ENCODE measurements at regions not wholly inside any gene's neighbourhood (a gene's known extent, or its start where the extent isn't known, plus 50 kb on each side); places are given as distances from the start of the nearest gene placed in this dataset.

- no peak for TF ChIP-seq CTCF (conservative IDR thresholded peaks at IDR 0.05; ENCODE audit: low read depth, low read length)
- TF ChIP-seq EZH2 (IDR thresholded peaks at IDR 0.05; ENCODE audit: borderline replicate concordance, low read depth, low read length, poor library complexity, severe bottlenecking): no peak
Measured at GRCh38 chr10:28095791-28096378, 97.0 kb upstream of the ODAD2 start.
